SIG-M5 treated with dmso at 0.1 percent for 504 hours (cell line): ENCODE measurements at regions not wholly inside any gene's neighbourhood (a gene's known extent, or its start where the extent isn't known, plus 50 kb on each side); places are given as distances from the start of the nearest gene placed in this dataset.

ENCODE experiments used
- DNase-seq: peaks from one replicate; lab custom pipeline; 2025; ENCODE audit not compliant: unreplicated experiment; lab: John Stamatoyannopoulos, UW

DNA sequence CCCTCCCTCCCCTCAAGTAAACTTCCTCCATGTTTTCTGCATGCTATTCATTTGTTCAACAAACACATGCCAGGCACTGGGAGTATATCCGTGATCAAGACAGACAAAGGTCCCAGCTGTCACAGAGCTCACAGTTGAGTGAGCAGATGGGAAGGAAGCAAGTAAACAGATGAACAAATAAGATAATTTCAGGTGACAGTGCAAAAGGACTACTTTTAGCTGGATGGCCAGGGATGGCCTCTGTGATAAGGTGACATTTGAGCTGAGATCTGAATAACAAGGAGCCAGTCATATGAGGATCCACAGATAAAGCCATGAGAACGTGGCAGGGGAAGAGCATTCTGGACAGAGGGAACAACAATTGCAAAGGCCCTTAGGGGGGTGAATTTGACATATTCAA is 121.7 kb upstream of the RAD23B start:
- DNase-seq = no peak

- DNase-seq = no peak
Measured at GRCh38 chr9:107163370-107163769, 119.7 kb upstream of the RAD23B start.

GRCh38 chr9:107169796-107170195 is 113.3 kb upstream of the RAD23B start:
- no peak for DNase-seq

DNA sequence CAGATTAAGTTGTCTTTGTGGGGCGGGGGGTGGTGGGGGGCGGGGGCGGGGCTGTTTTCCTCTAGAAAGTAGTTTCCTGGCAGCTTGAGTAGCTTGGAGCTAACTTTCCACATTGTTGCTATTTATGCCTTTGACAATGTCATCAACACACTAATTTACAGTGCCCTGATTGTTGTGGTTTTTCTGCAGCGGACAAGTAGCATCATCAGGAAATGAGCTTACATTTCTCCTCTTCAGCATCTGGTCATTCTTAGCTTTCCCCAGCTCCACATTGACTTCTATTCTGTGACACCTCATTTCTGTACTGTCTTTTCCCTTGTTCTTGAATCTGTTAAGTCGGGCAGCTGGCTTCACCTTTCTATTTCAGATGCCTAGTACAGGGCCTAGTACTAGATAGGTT is 112.3 kb upstream of the RAD23B start:
- DNase-seq = no peak

DNA sequence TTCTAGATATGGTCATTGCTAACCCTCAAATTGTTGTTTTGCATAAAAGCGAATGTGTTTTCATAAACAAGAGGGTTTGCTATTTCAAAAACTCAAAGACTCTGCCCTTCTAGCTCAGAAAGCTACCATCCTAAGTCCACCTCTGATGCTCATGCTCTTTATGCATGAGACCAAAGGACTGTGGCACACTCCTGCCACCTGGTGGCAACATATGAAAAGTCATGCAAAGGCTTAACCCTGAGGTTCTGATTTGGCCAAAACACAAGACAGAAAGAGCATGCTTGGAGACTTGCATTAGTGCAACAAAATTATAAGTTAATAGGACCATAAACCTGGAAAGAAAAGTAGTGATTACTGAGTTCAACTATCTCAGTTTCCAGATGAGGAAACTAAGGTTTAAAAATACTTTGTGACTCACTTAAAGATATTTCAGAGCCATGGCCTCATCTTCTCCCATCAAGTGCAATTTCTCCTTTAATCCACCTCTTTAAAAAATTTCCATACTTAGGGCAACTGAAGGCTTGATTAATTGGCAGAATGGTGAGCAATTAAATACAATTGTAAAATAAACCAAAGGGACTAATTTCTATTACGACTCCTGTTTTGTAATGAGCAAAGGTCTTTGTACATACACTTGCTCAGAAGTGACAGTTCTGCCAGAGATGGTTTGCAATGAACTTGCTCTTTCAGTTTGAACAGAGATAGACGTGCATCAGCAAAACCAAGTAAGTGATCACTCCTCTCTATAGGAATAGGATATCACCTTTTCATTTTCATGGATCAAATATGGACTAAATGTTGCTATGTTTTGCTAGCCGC is 110.7 kb upstream of the RAD23B start:
- DNase-seq = peak; percentile 66

DNA sequence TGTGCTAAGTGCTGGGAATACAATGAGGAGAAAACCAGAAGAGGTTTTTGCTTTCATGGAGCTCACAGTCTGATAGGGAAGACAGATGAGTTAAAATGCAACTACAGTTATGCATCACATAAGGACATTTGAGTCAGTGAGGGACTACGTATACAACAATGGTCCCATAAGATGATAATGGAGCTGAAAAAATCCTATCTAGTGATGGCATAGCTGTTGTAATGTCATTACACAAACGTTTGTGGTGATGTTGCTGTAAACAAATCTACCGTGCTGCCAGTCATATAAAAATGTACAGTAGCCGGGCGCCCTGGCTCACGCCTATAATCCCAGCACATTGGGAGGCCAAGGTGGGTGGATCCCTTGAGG is 110.1 kb upstream of the RAD23B start:
- DNase-seq = no peak

DNA sequence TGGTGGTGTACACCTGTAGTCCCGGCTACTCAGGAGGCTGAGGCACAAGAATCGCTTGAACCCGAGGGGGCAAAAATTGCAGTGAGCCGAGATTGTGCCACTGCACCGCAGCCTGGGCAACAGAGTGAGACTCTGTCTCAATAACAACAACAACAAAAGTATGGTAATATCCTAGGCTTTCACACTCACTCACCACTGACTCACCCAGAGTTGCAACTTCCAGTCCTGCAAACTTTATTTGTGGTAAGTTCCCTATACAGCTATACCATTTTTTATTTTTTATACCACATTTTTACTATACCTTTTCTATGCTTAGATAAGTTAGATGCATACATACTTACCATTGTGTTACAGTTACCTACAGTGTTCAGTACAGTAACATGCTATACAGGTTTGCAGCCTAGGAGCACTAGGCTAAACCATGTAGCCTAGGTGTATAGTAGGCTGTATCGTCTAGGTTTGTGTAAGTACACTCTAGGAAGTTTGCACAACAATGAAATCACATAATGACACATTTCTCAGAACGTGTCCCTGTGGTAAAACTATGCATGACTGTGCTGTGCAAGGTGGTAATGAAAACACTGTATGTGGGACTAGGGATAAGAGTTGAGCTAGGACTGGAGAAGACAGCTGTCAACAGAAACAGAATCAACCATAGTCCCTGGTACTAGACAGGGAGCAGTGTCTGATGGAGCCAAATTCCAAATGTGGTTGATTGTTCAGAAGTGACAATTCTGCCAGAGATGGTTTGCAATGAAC is 109.5 kb upstream of the RAD23B start:
- no peak for DNase-seq

GRCh38 chr9:107174441-107174840 is 108.6 kb upstream of the RAD23B start:
- DNase-seq = no peak

- no peak for DNase-seq
Measured at GRCh38 chr9:107175041-107175440, 108.0 kb upstream of the RAD23B start.

DNA sequence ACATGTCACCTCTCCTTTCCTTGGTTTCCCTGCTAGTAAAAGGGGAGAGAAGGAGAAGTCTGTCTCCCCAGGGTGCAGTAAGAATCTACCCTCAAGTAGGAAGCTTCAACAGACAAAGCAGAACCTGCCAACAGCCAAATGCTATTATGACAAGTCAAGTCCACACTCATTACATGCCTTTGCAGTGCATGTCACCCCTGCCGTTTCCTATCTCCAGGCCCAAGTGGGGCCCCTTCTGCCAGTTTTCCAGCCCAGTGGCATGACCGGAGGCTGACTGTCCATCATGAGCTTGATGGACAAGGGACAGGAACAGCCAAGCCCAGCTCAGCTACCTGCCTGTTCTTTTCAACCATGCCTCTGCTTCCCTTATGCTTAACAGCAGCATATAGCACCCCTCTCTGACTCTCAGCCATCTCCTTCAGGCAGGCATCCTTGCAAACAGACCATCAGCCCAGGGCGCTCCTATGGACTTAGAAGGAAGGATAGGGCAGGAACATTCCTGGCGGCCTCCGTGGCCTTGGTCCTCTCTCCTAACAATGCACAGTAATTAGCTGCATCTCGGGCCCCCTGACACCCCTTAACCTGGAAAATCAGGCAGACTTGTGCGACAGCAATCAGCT is 107.2 kb upstream of the RAD23B start:
- DNase-seq = no peak

- DNase-seq = no peak
Measured at GRCh38 chr9:107176436-107177151, 106.5 kb upstream of the RAD23B start.

DNA sequence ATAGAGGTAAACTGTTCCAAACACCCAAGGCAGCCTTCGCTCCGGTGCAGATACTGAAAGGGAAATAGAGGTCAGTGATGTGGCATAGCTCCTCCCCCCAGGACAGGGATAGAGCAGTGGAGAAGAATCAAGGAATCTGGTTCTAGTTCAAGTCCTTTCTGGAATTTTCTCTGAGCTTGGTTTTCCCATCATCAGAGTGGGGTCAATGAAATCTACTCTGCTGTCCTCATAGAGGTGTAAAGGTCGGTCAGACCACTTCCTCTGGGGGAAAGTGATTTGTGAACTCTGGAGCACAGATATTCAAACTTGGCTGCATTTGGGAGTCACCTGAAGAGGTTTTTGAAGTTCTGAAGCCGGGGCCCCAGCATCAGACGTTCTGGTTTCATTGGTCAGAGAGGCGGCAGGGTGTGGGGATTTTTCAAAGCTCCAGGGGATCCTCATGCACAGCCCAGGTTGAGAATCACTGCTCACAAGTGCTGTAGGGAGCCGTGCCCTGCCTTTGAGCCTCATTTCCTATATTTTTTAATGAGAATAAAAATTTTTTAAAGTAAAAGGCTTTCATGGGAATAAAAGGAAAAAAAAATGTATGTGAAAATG is 105.7 kb upstream of the RAD23B start:
- DNase-seq = no peak

DNA sequence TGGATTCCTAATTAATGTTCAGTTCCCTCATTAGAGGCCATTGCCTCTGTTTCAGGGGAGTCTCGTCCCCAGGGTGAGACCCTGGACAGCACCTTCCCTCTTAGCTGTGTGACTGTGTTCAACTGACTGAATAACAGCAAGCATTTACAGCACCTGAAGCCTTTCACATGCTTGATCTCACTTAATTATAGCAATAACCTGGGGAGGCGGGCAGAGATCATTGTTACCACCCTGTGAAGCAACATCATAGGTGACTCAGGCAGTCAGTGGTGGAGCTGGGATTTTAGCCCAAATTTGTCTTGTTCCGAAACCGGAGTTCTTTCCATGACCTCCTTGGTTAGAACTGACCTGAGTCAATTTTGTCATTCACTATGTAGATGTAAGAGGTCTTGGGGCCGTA is 105.2 kb upstream of the RAD23B start:
- DNase-seq = no peak

GRCh38 chr9:107178293-107178692 is 104.8 kb upstream of the RAD23B start:
- no peak for DNase-seq

GRCh38 chr9:107180206-107180605 is 102.9 kb upstream of the RAD23B start:
- no peak for DNase-seq

GRCh38 chr9:107183176-107183575 is 99.9 kb upstream of the RAD23B start:
- no peak for DNase-seq

DNA sequence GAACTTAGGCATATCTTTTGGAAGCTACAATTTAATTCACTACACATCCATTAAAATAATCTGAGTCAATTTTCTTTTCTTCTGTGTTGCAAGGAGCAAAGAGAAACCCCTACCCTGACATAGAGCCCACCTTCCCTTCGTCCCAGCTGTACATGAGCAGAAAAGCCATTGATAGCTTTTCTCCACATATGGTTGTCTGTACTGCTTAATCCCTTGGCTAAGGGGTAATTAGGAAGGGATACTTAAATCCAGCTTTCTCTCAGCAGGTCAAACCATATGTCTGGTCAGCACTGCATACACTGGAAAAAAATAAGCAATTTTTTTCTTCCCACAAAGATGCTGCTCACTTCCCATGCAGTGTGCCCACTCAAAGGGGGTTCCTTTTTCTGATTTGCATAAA is 94.7 kb upstream of the RAD23B start:
- DNase-seq = no peak

GRCh38 chr9:107190061-107190935 is 92.8 kb upstream of the RAD23B start:
- DNase-seq = no peak

- DNase-seq = no peak
Measured at GRCh38 chr9:107190936-107191290, 92.2 kb upstream of the RAD23B start.

DNA sequence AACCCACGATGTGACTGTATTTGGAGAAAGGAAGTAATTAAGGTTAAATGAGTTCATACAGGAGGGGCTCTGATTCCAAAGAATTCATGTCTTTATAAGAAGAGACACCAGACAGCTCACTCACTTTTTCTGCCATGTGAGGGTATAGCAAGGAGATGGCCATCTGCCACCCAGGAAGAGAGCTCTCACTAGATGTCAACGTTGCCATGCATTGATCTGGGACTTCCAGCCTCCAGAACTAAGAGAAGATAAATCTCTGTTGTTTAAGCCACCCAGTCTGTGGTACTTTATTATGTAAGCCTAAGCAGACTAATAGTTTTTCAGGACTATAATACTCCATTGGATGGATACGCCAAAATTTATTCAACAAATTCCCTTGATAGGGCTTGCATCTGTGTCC is 89.8 kb upstream of the RAD23B start:
- no peak for DNase-seq
